Gastroesophageal sphincter (tissue), 3 donors: ENCODE measurements at regions not wholly inside any gene's neighbourhood (a gene's known extent, or its start where the extent isn't known, plus 50 kb on each side); places are given as distances from the start of the nearest gene placed in this dataset.

Source experiments
- CTCF ChIP-seq, 4 experiments: fragments of 200-600 bp in 2 of 4; fragments of 450-650 bp in 2 of 4; sonication (generic) in 1 of 4; IDR thresholded peaks; one replicate each; pipeline ENCODE4 v1.5.1; 2017 to 2019; ENCODE audit warnings: antibody characterized with exemption in 4 of 4, mild to moderate bottlenecking in 2 of 4, moderate library complexity in 2 of 4
- EP300 ChIP-seq: sonication (generic); formaldehyde crosslinking; IDR thresholded peaks from one replicate; pipeline ENCODE4 v1.6.1; 2017; ENCODE audit warnings: antibody characterized with exemption, mild to moderate bottlenecking

DNA sequence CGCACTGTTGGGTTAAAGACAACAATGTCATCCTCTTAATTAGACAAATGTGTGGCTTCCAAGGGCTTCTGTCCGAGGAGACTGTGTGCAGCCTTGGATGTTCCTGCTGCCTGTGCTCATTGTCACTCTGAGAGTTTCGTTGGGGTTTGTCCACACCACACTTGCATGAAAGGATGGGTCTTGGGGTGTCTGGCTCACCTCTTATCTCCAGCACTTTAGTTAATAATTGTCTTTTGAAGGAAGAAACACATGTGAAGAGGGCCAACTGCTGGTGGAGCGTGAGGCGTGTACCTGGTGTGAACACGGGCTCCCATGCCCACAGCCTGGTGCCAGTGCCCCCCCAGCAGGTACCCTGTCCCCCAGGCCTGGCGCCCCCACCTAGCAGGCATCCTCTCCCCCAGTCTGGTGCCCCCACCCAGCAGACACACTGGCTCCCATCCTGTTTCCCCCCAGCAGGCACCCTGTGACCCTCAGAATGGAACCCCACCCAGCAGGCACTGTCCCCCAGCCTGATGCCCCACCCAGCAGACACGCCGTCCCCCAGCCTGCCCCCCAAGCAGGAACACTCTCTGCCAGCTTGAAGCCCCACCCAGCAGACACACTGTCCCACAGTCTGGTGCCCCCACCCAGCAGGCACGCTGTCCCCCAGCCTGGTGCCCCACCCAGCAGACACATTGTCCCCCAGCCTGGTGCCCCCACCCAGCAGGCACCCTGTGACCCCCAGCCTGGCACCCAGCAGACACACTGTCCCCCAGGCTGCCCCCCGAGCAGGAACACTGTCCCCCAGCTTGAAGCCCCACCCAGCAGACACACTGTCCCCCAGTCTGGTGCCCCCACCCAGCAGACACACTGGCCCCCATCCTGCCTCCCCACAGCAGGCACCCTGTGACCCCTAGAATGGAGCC lies 96.3 kb upstream of the TMEM18 start:
- TF ChIP-seq EP300 (no peak), CTCF (IDR thresholded peaks at IDR 0.05) (no peak)
